RKO (cell line): ENCODE measurements at regions not wholly inside any gene's neighbourhood (a gene's known extent, or its start where the extent isn't known, plus 50 kb on each side); places are given as distances from the start of the nearest gene placed in this dataset.

ENCODE experiments used
- DNase-seq: peaks from one replicate; pipeline ENCODE4 v3.0.0-alpha.2; 2016; ENCODE audit warnings: low spot score

DNA sequence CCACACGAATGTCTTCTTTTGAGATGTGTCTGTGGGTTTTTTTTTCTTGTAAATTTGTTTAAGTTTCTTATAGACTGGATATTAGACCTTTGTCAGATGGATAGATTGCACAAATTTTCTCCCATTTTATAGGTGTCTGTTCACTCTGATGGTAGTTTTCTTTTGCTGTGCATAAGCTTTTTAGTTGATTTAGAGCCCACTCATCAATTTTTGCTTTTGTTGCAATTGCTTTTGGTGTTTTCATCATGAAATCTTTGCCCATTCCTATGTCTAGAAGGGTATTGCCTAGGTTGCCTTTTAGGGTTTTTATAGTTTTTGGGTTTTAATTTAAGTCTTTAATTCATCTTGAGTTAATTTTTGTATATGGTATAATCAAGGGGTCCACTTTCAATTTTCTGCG, 57.7 kb downstream of the NKX2-2 start:
- no peak for DNase-seq

DNA sequence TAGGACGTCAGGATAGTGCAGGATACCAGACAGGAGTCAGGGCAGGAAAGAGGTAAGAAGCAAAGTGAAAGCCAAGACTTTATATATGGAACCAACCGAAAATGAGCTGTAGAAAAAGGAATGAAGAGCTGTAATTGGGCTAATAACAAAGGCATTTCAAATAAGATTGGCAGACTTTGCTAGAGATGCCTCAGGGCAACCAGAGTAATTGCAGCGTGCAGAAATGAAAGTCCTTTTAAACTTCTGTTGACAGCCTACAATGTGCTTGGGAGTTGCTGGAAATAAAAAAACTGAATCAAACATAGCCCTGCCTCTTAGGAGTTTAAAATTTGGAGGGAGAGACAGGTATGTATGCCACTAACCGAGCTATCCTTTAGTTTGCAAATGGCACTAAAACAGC, 56.4 kb upstream of the NKX2-4 start:
- no peak for DNase-seq

DNA sequence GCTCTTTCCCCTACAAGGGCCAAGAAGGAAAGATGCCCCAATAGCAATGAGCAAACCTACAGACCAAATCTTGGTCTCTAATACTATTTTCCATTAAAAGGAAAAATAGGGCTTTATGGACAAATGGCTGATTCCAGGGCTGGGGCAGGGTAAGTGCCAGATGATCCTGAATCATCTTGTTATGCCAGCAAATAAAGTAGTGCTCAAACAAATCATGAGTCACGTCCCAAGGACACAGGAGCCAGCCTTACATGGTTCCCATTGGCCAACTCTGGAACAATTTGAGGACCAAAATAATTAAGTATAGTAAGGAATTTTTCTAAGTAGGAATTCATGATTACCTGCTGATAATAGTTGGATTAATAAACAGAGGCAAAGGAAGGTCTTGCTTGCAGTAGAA, 53.2 kb upstream of the NKX2-4 start:
- peak; percentile 37 for DNase-seq
